BLaER1 (cell line): ENCODE measurements at regions not wholly inside any gene's neighbourhood (a gene's known extent, or its start where the extent isn't known, plus 50 kb on each side); places are given as distances from the start of the nearest gene placed in this dataset.

Experiments used
- H3K27ac ChIP-seq: shearing (Covaris generic); formaldehyde crosslinking; 2 replicates; pipeline ENCODE4 v1.8.1; 2022
- H3K27me3 ChIP-seq: shearing (Covaris generic); formaldehyde crosslinking; 2 replicates; pipeline ENCODE4 v1.8.1; 2022
- H3K36me3 ChIP-seq: shearing (Covaris generic); formaldehyde crosslinking; 2 replicates; pipeline ENCODE4 v1.8.1; 2022
- H3K4me1 ChIP-seq: shearing (Covaris generic); formaldehyde crosslinking; 2 replicates; pipeline ENCODE4 v1.8.1; 2022
- H3K4me2 ChIP-seq: shearing (Covaris generic); formaldehyde crosslinking; 2 replicates; pipeline ENCODE4 v1.8.1; 2022
- H3K4me3 ChIP-seq: shearing (Covaris generic); formaldehyde crosslinking; 2 replicates; pipeline ENCODE4 v1.8.1; 2022
- H3K9ac ChIP-seq: shearing (Covaris generic); formaldehyde crosslinking; 2 replicates; pipeline ENCODE4 v1.8.1; 2022
- H3K9me3 ChIP-seq: shearing (Covaris generic); formaldehyde crosslinking; 2 replicates; pipeline ENCODE4 v1.8.1; 2022
- H4K20me1 ChIP-seq: shearing (Covaris generic); formaldehyde crosslinking; 2 replicates; pipeline ENCODE4 v1.8.1; 2022
- Cebpa-rat ChIP-seq: shearing (Covaris generic); IDR thresholded peaks from 2 replicates; pipeline ENCODE4 v1.8.1; 2022

- Histone ChIP-seq H3K36me3 (no peaks in the 10 kb centered on the region), H4K20me1 (no peaks in the 10 kb centered on the region), H3K27ac (no peak overlapping the region), H3K27me3 (no peaks in the 10 kb centered on the region), H3K4me1 (no peaks in the 10 kb centered on the region), H3K9me3 (no peaks in the 10 kb centered on the region), H3K9ac (no peak overlapping the region), H3K4me2 (no peak overlapping the region), H3K4me3 (no peak overlapping the region)
- TF ChIP-seq Cebpa-rat, result no peak
Observed at GRCh38 chr2:53452957-53453748, 314.5 kb upstream of the CHAC2 start.

DNA sequence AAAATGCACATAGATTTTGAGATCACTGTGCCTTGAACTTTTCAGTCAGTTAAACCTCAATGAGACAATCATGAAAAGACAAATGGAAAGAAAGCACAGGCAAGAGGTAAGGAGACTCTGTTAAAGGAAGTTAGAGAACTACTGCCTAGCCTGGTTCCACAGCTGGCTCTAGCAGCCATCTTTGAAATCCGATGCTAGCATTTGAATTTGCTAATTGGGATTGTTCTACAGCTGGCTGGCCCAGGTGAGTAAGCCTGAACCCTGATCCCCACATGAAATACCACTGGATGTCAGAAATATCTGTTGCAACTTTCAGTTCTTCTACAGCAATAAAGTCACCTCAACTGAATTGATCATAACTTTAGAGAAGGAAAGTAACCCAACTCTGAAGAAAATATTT lies 315.2 kb upstream of the CHAC2 start:
- no peaks in the 10 kb centered on the region for H3K4me1 ChIP-seq
- no peaks in the 10 kb centered on the region for H4K20me1 ChIP-seq
- H3K36me3 ChIP-seq, result no peaks in the 10 kb centered on the region
- H3K4me3 ChIP-seq, result no peak overlapping the region
- no peaks in the 10 kb centered on the region for H3K27me3 ChIP-seq
- H3K9ac ChIP-seq, result no peak overlapping the region
- TF ChIP-seq Cebpa-rat, result no peak
- no peak overlapping the region for H3K27ac ChIP-seq
- H3K4me2 ChIP-seq, result no peak overlapping the region
- no peaks in the 10 kb centered on the region for H3K9me3 ChIP-seq

- Histone ChIP-seq H3K27ac (no peak overlapping the region), H3K4me3 (no peak overlapping the region), H3K27me3 (no peaks in the 10 kb centered on the region), H3K9ac (no peak overlapping the region), H3K36me3 (no peaks in the 10 kb centered on the region), H4K20me1 (no peaks in the 10 kb centered on the region), H3K4me1 (no peaks in the 10 kb centered on the region), H3K9me3 (no peaks in the 10 kb centered on the region), H3K4me2 (no peak overlapping the region)
- TF ChIP-seq Cebpa-rat, result no peak
Observed at GRCh38 chr2:53450923-53451322, 316.7 kb upstream of the CHAC2 start.

- H3K4me1 ChIP-seq, result no peaks in the 10 kb centered on the region
- no peaks in the 10 kb centered on the region for H3K9me3 ChIP-seq
- H3K4me3 ChIP-seq, result no peak overlapping the region
- H3K36me3 ChIP-seq, result no peaks in the 10 kb centered on the region
- no peak overlapping the region for H3K4me2 ChIP-seq
- H3K9ac ChIP-seq, result no peak overlapping the region
- no peaks in the 10 kb centered on the region for H3K27me3 ChIP-seq
- no peaks in the 10 kb centered on the region for H4K20me1 ChIP-seq
- no peak for TF ChIP-seq Cebpa-rat
- no peak overlapping the region for H3K27ac ChIP-seq
Observed at GRCh38 chr2:53448591-53448990, 319.0 kb upstream of the CHAC2 start.

DNA sequence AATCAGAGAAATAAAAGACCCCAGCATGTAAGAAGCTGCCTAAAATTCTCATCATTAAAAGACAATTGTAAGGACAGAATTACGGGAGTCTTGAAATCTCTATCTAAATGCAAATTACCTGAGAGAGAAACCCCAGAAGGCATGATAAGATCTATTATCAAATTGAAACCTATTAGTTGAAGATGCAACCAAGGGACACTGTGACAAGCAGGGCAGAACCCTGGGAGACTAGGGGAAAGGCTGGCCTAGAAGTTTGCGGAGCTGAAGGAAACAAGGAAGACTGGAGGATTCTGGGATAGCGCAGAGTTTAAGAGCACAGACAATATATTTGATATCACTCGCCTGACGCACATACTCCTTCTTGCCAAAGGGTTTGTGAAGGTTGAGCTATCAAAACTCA lies 319.5 kb upstream of the CHAC2 start:
- H3K9ac ChIP-seq, result no peak overlapping the region
- no peak overlapping the region for H3K4me3 ChIP-seq
- H3K9me3 ChIP-seq, result no peaks in the 10 kb centered on the region
- no peaks in the 10 kb centered on the region for H3K4me1 ChIP-seq
- TF ChIP-seq Cebpa-rat, result no peak
- H3K36me3 ChIP-seq, result no peaks in the 10 kb centered on the region
- no peak overlapping the region for H3K4me2 ChIP-seq
- H3K27ac ChIP-seq, result no peak overlapping the region
- no peaks in the 10 kb centered on the region for H4K20me1 ChIP-seq
- no peaks in the 10 kb centered on the region for H3K27me3 ChIP-seq

- Histone ChIP-seq H3K27ac (no peak overlapping the region), H3K36me3 (no peaks in the 10 kb centered on the region), H4K20me1 (no peaks in the 10 kb centered on the region), H3K27me3 (no peaks in the 10 kb centered on the region), H3K4me3 (no peak overlapping the region), H3K4me1 (no peaks in the 10 kb centered on the region), H3K9ac (no peak overlapping the region), H3K9me3 (no peaks in the 10 kb centered on the region), H3K4me2 (no peak overlapping the region)
- no peak for TF ChIP-seq Cebpa-rat
Observed at GRCh38 chr2:53445383-53446070, 322.1 kb upstream of the CHAC2 start.

DNA sequence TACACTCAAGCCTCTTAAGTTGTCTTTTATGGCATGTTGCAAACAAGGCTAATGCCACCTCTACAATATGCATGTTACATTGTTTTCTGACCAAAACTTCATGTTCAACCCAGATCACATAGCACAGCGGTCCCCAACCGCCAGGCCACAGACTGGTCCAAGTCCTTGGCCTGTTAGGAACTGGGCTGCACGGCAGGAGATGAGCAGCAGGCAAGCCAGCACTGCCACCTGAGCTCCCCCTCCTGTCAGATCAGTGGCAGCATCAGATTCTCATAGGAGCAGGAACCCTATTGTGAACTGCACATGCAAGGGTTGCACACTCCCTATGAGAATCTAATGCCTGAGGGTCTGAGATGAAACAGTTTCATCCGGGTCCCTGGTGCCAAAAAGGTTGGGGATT lies 324.8 kb upstream of the CHAC2 start:
- Histone ChIP-seq H3K9ac (no peak overlapping the region), H3K4me3 (no peak overlapping the region), H3K4me1 (no peaks in the 10 kb centered on the region), H3K27ac (no peak overlapping the region), H3K36me3 (no peaks in the 10 kb centered on the region), H4K20me1 (no peaks in the 10 kb centered on the region), H3K4me2 (no peak overlapping the region), H3K9me3 (no peaks in the 10 kb centered on the region), H3K27me3 (no peaks in the 10 kb centered on the region)
- TF ChIP-seq Cebpa-rat, result no peak

DNA sequence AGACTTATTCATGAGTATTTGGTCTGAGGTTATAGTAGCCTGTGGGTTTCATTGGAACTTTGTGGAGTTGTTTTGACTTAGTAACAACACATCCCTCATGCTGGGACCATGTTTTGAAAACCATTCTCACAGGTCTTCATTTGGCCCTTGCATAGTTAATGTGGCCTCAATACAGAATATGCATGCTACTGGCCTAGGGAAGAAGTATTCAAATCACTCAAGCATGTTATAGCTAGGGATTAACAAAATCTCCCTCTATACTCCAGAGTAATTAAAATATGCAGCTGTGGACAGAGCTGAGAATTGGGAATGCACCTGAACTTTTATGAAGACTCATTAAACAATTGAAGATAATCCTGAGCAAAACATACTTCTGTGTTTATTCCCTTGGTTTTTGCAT lies 325.5 kb upstream of the CHAC2 start:
- TF ChIP-seq Cebpa-rat, result no peak

DNA sequence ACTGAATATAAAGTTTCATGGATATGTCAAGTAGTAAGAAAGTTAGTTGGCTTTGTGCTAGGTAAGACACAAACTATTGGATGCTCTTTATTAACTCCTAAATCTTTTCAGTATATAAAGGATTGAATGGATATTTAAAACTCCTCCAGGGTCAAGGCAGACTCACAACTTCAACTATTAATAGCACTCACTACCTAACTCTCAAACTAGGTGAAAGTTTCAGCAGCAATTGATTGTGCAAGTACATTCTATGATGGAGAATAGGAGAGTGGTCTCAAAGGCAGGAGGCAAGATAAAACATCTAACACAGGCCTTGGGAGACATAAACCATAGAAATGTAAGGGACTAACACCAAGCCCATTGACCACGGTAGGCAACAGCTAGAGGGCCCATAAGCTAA lies 328.9 kb upstream of the CHAC2 start:
- no peaks in the 10 kb centered on the region for H3K27me3 ChIP-seq
- H3K4me2 ChIP-seq, result no peak overlapping the region
- no peaks in the 10 kb centered on the region for H3K36me3 ChIP-seq
- no peak overlapping the region for H3K4me3 ChIP-seq
- TF ChIP-seq Cebpa-rat, result no peak
- H3K4me1 ChIP-seq, result no peaks in the 10 kb centered on the region
- no peaks in the 10 kb centered on the region for H3K9me3 ChIP-seq
- H3K27ac ChIP-seq, result no peak overlapping the region
- H3K9ac ChIP-seq, result no peak overlapping the region
- H4K20me1 ChIP-seq, result no peaks in the 10 kb centered on the region

More for the DNA sequence above, 325.5 kb upstream of the CHAC2 start:
- no peaks in the 10 kb centered on the region for H3K36me3 ChIP-seq
- no peaks in the 10 kb centered on the region for H3K9me3 ChIP-seq
- no peak overlapping the region for H3K9ac ChIP-seq
- H3K4me1 ChIP-seq, result no peaks in the 10 kb centered on the region
- no peak overlapping the region for H3K4me3 ChIP-seq
- H3K4me2 ChIP-seq, result no peak overlapping the region
- H3K27ac ChIP-seq, result no peak overlapping the region
- no peaks in the 10 kb centered on the region for H3K27me3 ChIP-seq
- H4K20me1 ChIP-seq, result no peaks in the 10 kb centered on the region

DNA sequence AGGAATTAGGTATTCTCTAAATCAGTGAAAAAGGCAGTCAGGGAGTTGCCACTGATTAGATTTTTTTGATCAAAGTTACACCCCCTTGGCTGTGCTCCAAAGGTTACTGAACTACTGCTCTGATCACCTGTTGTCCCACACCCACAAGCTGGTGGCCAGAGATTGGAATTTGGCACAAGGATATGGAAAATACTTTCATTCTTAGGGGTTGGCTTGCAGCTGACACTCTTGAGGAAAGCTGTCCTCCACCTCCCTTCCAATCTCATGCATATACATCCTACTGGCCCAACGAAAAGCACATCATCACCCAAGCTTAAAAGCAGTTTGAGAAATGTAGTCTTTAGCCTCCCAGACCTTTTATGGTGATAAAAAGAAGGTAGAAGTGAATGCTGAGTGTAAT lies 329.5 kb upstream of the CHAC2 start:
- Histone ChIP-seq H4K20me1 (no peaks in the 10 kb centered on the region), H3K4me2 (no peak overlapping the region), H3K9ac (no peak overlapping the region), H3K4me1 (no peaks in the 10 kb centered on the region), H3K36me3 (no peaks in the 10 kb centered on the region), H3K9me3 (no peaks in the 10 kb centered on the region), H3K4me3 (no peak overlapping the region), H3K27ac (no peak overlapping the region), H3K27me3 (no peaks in the 10 kb centered on the region)
- TF ChIP-seq Cebpa-rat, result no peak
